H9 (cell line): ENCODE measurements at regions not wholly inside any gene's neighbourhood (a gene's known extent, or its start where the extent isn't known, plus 50 kb on each side); places are given as distances from the start of the nearest gene placed in this dataset.

ENCODE experiments used
- DNase-seq: peaks from one replicate; pipeline ENCODE4 v3.0.0-alpha.2; 2017
- H2AFZ ChIP-seq: one replicate; pipeline ENCODE4 v1.6.1; 2013; ENCODE audit warnings: mild to moderate bottlenecking, low read length, control low read depth, moderate library complexity
- H2AK5ac ChIP-seq: 2 replicates; pipeline ENCODE4 v1.6.1; 2013; ENCODE audit warnings: low read length, control low read depth, mixed read lengths; ENCODE audit not compliant: insufficient read length
- H2BK120ac ChIP-seq: one replicate; pipeline ENCODE4 v1.6.1; 2013; ENCODE audit warnings: low read depth, mild to moderate bottlenecking, low read length, control low read depth, inconsistent platforms; ENCODE audit not compliant: poor library complexity, severe bottlenecking
- H2BK12ac ChIP-seq: 2 replicates; pipeline ENCODE4 v1.6.1; 2013; ENCODE audit warnings: low read length, control low read depth, mixed read lengths, low read depth; ENCODE audit not compliant: insufficient read length
- H2BK15ac ChIP-seq: 2 replicates; pipeline ENCODE4 v1.6.1; 2013; ENCODE audit warnings: low read depth, low read length, control low read depth
- H2BK20ac ChIP-seq: one replicate; pipeline ENCODE4 v1.6.1; 2013; ENCODE audit warnings: low read depth, mild to moderate bottlenecking, low read length, control low read depth, inconsistent platforms; ENCODE audit not compliant: poor library complexity, severe bottlenecking
- H2BK5ac ChIP-seq: 2 replicates; pipeline ENCODE4 v1.6.1; 2013; ENCODE audit warnings: low read length, control low read depth, mixed read lengths; ENCODE audit not compliant: insufficient read length
- H3K14ac ChIP-seq: 2 replicates; pipeline ENCODE4 v1.6.1; 2013; ENCODE audit warnings: low read length, control low read depth; ENCODE audit not compliant: insufficient read depth
- H3K18ac ChIP-seq: 2 replicates; pipeline ENCODE4 v1.6.1; 2013; ENCODE audit warnings: low read depth, mild to moderate bottlenecking, mixed read lengths, low read length, control low read depth; ENCODE audit not compliant: insufficient read length
- H3K23ac ChIP-seq: 2 replicates; pipeline ENCODE4 v1.6.1; 2013; ENCODE audit warnings: low read length, control low read depth, mixed read lengths, low read depth; ENCODE audit not compliant: insufficient read length
- H3K23me2 ChIP-seq: 2 replicates; pipeline ENCODE4 v1.6.1; 2013; ENCODE audit warnings: low read depth, mild to moderate bottlenecking, mixed read lengths, low read length, control low read depth; ENCODE audit not compliant: insufficient read length, poor library complexity, severe bottlenecking
- H3K27ac ChIP-seq: 2 replicates; pipeline ENCODE4 v1.5.1; 2013; ENCODE audit warnings: low read length, control low read depth, mixed read lengths, low read depth; ENCODE audit not compliant: insufficient read length
- H3K27me3 ChIP-seq: 2 replicates; pipeline ENCODE4 v1.6.1; 2013; ENCODE audit warnings: low read length, control low read depth, inconsistent platforms; ENCODE audit not compliant: insufficient read depth
- H3K4ac ChIP-seq: 2 replicates; pipeline ENCODE4 v1.6.1; 2013; ENCODE audit warnings: low read depth, mild to moderate bottlenecking, control low read depth, inconsistent platforms, low read length, moderate library complexity
- H3K4me1 ChIP-seq: 2 replicates; pipeline ENCODE4 v1.6.1; 2013; ENCODE audit warnings: low read length, control low read depth, inconsistent platforms; ENCODE audit not compliant: insufficient read depth
- H3K4me2 ChIP-seq: 2 replicates; pipeline ENCODE4 v1.6.1; 2013; ENCODE audit warnings: low read length, control low read depth, mixed read lengths; ENCODE audit not compliant: insufficient read length, insufficient read depth
- H3K56ac ChIP-seq: 2 replicates; pipeline ENCODE4 v1.6.1; 2013; ENCODE audit warnings: low read depth, mild to moderate bottlenecking, mixed read lengths, low read length, control low read depth; ENCODE audit not compliant: insufficient read length
- H3K79me1 ChIP-seq: 2 replicates; pipeline ENCODE4 v1.6.1; 2013; ENCODE audit warnings: low read depth, mild to moderate bottlenecking, moderate library complexity, low read length, control low read depth, inconsistent platforms; ENCODE audit not compliant: insufficient read depth, poor library complexity, severe bottlenecking
- H3K79me2 ChIP-seq: 2 replicates; pipeline ENCODE4 v1.6.1; 2013; ENCODE audit warnings: low read length, control low read depth, inconsistent platforms; ENCODE audit not compliant: insufficient read depth
- H3K9ac ChIP-seq: 2 replicates; pipeline ENCODE4 v1.6.1; 2013; ENCODE audit warnings: low read length, control low read depth, mixed read lengths; ENCODE audit not compliant: insufficient read length; ENCODE audit errors: extremely low read depth
- H3K9me3 ChIP-seq: one replicate; pipeline ENCODE4 v1.6.1; 2013; ENCODE audit warnings: low read depth, low read length, inconsistent platforms; ENCODE audit not compliant: control insufficient read depth
- H3T11ph ChIP-seq: one replicate; pipeline ENCODE4 v1.6.1; 2013; ENCODE audit warnings: mild to moderate bottlenecking, low read length, control low read depth, inconsistent platforms
- H4K20me1 ChIP-seq: one replicate; pipeline ENCODE4 v1.6.1; 2013; ENCODE audit not compliant: control insufficient read depth, insufficient read length, insufficient read depth
- H4K5ac ChIP-seq: 2 replicates; pipeline ENCODE4 v1.6.1; 2013; ENCODE audit warnings: low read depth, mild to moderate bottlenecking, mixed read lengths, low read length, control low read depth; ENCODE audit not compliant: insufficient read length
- H4K8ac ChIP-seq: replicated peaks from 2 replicates; pipeline ENCODE4 v1.6.1; 2013; ENCODE audit warnings: low read length, control low read depth, mixed read lengths, low read depth; ENCODE audit not compliant: insufficient read length
- H4K91ac ChIP-seq: 2 replicates; pipeline ENCODE4 v1.6.1; 2013; ENCODE audit warnings: low read depth, mild to moderate bottlenecking, moderate library complexity, mixed read lengths, low read length, control low read depth; ENCODE audit not compliant: insufficient read length
- H3K27ac Mint-ChIP-seq, 3 experiments: 2 replicates in 2 of 3; 3 replicates in 1 of 3; pipeline ENCODE4 v1.8.0; 2020 to 2021; ENCODE audit warnings: mixed read lengths in 3 of 3, mild to moderate bottlenecking in 1 of 3, moderate library complexity in 1 of 3
- H3K27me3 Mint-ChIP-seq: 2 replicates; pipeline ENCODE4 v1.8.0; 2021; ENCODE audit warnings: low read depth, mild to moderate bottlenecking, moderate library complexity, mixed read lengths
- H3K36me3 Mint-ChIP-seq, 3 experiments: 2 replicates in 2 of 3; 3 replicates in 1 of 3; pipeline ENCODE4 v1.8.0; 2020 to 2021; ENCODE audit warnings: low read depth in 3 of 3, mixed read lengths in 3 of 3; ENCODE audit not compliant: insufficient read depth in 1 of 3
- H3K4me1 Mint-ChIP-seq, 2 experiments: 2 replicates each; pipeline ENCODE4 v1.8.0; 2020; ENCODE audit warnings: mixed read lengths in 2 of 2
- H3K4me3 Mint-ChIP-seq, 2 experiments: 2 replicates in 1 of 2; 3 replicates in 1 of 2; pipeline ENCODE4 v1.8.0; 2020 to 2021; ENCODE audit warnings: mild to moderate bottlenecking in 2 of 2, mixed read lengths in 2 of 2, moderate library complexity in 1 of 2
- H3K9me3 Mint-ChIP-seq, 2 experiments: 2 replicates in 1 of 2; 3 replicates in 1 of 2; pipeline ENCODE4 v1.8.0; 2020; ENCODE audit warnings: mild to moderate bottlenecking in 2 of 2, mixed read lengths in 2 of 2, moderate library complexity in 1 of 2
- CTCF ChIP-seq: fragments of 200-600 bp; sonication (generic); conservative IDR thresholded peaks from 3 replicates; pipeline ENCODE4 v1.8.0; 2021; ENCODE audit warnings: antibody characterized with exemption, mild to moderate bottlenecking
- WGBS: extraction: QIAGEN DNeasy Blood & Tissue Kit; methylation state at CpG from one replicate; pipeline ENCODE4 v1.1.7; 2013; ENCODE audit warnings: missing lambda C conversion rate, low lambda C conversion rate, mixed read lengths; ENCODE audit not compliant: insufficient read length; ENCODE audit errors: extremely low coverage; 5-methylcytosine and 5-hydroxymethylcytosine counted together

GRCh38 chr4:134944115-134944514, 742.5 kb upstream of the PABPC4L start:
- Histone ChIP-seq H2BK12ac (no peak overlapping the region), H2BK20ac (no peak overlapping the region), H3K4ac (no peak overlapping the region), H4K5ac (no peak overlapping the region), H3K56ac (no peak overlapping the region), H3K23me2 (no peaks in the 10 kb centered on the region), H3K4me1 (no peaks in the 10 kb centered on the region), H3K27ac (no peak overlapping the region), H3K27me3 (no peaks in the 10 kb centered on the region), H2BK15ac (no peak overlapping the region), H2BK5ac (no peak overlapping the region), H3K9me3 (no peaks in the 10 kb centered on the region), H4K8ac (no peak overlapping the region), H3K79me2 (no peaks in the 10 kb centered on the region), H3T11ph (no peak overlapping the region), H3K23ac (no peak overlapping the region), H2AK5ac (no peak overlapping the region), H3K14ac (no peak overlapping the region), H4K20me1 (no peaks in the 10 kb centered on the region), H2AFZ (no peak overlapping the region), H2BK120ac (no peak overlapping the region), H3K4me2 (no peak overlapping the region), H4K91ac (no peak overlapping the region), H3K79me1 (no peaks in the 10 kb centered on the region), H3K18ac (no peak overlapping the region), H3K9ac (no peak overlapping the region)
- no peaks in the 10 kb centered on the region for H3K27me3 Mint-ChIP-seq
- no peak overlapping the region for H3K4me3 Mint-ChIP-seq
- DNase-seq: no peak
- peaks cover 7 to 18% (median 8%) of the 10 kb centered on the region in 3 experiments for H3K36me3 Mint-ChIP-seq
- peaks cover 4 to 6% of the 10 kb centered on the region in 2 experiments; a peak in 1 of 4 replicates for H3K4me1 Mint-ChIP-seq
- H3K27ac Mint-ChIP-seq: no peak overlapping the region
- no peak for TF ChIP-seq CTCF
- peaks cover 0 to 6% of the 10 kb centered on the region in 2 experiments; a peak in 4 of 5 replicates for H3K9me3 Mint-ChIP-seq
- WGBS: no CpG with 5 or more reads among the region's 21 CpGs
